A673 (cell line): ENCODE measurements at regions not wholly inside any gene's neighbourhood (a gene's known extent, or its start where the extent isn't known, plus 50 kb on each side); places are given as distances from the start of the nearest gene placed in this dataset.

Source experiments
- BruUV-seq: library from RNA; stranded (reverse); fragments of 400-500 nt; replicated peaks from 2 replicates; lab custom pipeline; 2021; lab: Mats Ljungman, UMichigan
- CTCF ChIA-PET: fragments of 300-600 bp; sonication (Branson Sonifier 250); formaldehyde crosslinking; loops from one replicate; lab custom pipeline; 2022; ENCODE audit warnings: antibody characterized with exemption; lab: Charles Lee
- POLR2A ChIA-PET: fragments of 300-600 bp; sonication (Branson Sonifier 250); formaldehyde crosslinking; loops from one replicate; lab custom pipeline; 2022; ENCODE audit warnings: antibody characterized with exemption; ENCODE audit not compliant: low non-redundant PET; lab: Charles Lee
- DNase-seq: peaks from one replicate; pipeline ENCODE4 v3.0.0-alpha.2; 2015; ENCODE audit warnings: low spot score
- H3K27ac ChIP-seq: fragments of 200-600 bp; sonication (generic); 2 replicates; pipeline ENCODE4 v1.5.1; 2016; ENCODE audit warnings: mixed run types, low read depth, mild to moderate bottlenecking, mixed read lengths, antibody characterized with exemption, low read length; ENCODE audit not compliant: poor library complexity, severe bottlenecking
- H3K27me3 ChIP-seq: fragments of 200-600 bp; sonication (generic); replicated peaks from 2 replicates; pipeline ENCODE4 v1.6.1; 2017; ENCODE audit warnings: mixed run types, low read depth, mild to moderate bottlenecking, mixed read lengths, antibody characterized with exemption, low read length; ENCODE audit not compliant: insufficient read depth, poor library complexity
- H3K36me3 ChIP-seq: fragments of 200-600 bp; sonication (generic); 2 replicates; pipeline ENCODE4 v1.6.1; 2016; ENCODE audit warnings: mixed run types, mild to moderate bottlenecking, mixed read lengths, antibody characterized with exemption, low read length; ENCODE audit not compliant: insufficient read depth, poor library complexity, severe bottlenecking
- H3K4me1 ChIP-seq: fragments of 200-600 bp; sonication (generic); 2 replicates; pipeline ENCODE4 v1.6.1; 2017; ENCODE audit warnings: mixed run types, mild to moderate bottlenecking, mixed read lengths, antibody characterized with exemption, low read length; ENCODE audit not compliant: insufficient read depth, poor library complexity, severe bottlenecking
- H3K4me3 ChIP-seq: fragments of 200-600 bp; sonication (generic); 2 replicates; pipeline ENCODE4 v1.5.1; 2016; ENCODE audit warnings: low read depth, mixed run types, mild to moderate bottlenecking, mixed read lengths, low read length; ENCODE audit not compliant: poor library complexity, severe bottlenecking
- H3K9me3 ChIP-seq: fragments of 200-600 bp; sonication (generic); 2 replicates; pipeline ENCODE4 v1.6.1; 2016; ENCODE audit warnings: mixed run types, low read depth, mild to moderate bottlenecking, mixed read lengths, antibody characterized with exemption, low read length; ENCODE audit not compliant: poor library complexity, severe bottlenecking
- EZH2 ChIP-seq: fragments of 200-600 bp; sonication (generic); IDR thresholded peaks from 2 replicates; pipeline ENCODE4 v1.6.1; 2017; ENCODE audit warnings: borderline replicate concordance, low read depth, mild to moderate bottlenecking, mixed read lengths, antibody characterized with exemption, low read length; ENCODE audit not compliant: poor library complexity, severe bottlenecking
- intact Hi-C: fragments of 100-400 bp; cut with micrococcal nuclease; formaldehyde crosslinking; loops from one replicate; pipeline ENCODE4 v1.10.0; 2022; ENCODE audit not compliant: unreplicated experiment
- TF ChIP-seq, protein P1 (sequence below): fragments of 300-800, 200-600 bp; sonication (generic); conservative IDR thresholded peaks from 2 replicates; pipeline ENCODE4 v1.5.1; 2017; ENCODE audit warnings: low read depth, mild to moderate bottlenecking, antibody characterized with exemption, low read length, moderate library complexity, mixed read lengths

DNA sequence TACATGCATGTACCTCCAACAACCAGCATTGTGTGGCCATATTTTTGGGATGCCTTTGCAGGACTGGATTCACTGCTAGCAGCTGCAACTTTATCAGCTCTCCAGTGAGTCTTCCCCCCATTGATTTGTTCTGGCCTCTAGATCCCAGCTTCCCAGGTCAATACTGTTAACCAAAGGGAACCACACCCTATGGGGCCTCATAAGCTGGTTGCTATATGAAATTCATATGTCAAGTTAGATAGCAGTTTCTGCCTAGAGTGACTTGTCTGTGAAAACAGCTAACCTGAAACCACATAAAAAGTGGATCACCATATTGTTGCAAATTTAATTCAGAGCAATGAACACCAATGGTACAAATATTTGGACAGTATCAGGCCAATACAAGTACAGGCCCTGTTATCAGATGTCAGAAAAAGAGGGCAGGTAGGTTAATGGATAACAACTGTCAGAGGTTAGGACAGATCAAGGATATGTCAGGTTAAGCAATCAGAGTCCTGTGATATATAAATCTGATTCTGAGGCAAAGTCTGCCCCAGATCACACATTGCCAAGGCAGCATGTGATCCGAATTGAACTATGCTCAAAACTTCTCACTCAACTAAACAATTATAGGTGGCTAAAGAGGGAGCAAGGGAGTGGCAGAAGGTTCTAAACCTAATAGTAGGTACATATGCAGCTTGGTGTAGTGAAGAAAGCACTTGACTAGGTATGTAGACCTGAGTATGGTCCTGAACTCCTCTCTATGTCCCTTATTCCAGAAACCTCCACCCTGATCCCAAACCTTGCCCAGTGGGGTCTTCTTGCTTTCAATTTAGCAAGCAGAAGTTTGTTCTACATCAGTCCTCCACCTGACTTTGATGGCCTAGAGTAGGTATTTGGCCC lies 94.7 kb upstream of the FOXN2 start:
- intact Hi-C loops: no loop called here
- DNase-seq: no peak
- ChIA-PET CTCF (no interaction called here), POLR2A (no interaction called here)
- no peaks in the 10 kb centered on the region for H3K4me1 ChIP-seq
- H3K9me3 ChIP-seq: no peaks in the 10 kb centered on the region
- H3K4me3 ChIP-seq: no peak overlapping the region
- H3K27me3 ChIP-seq: no peaks in the 10 kb centered on the region
- TF ChIP-seq, protein P1, sequence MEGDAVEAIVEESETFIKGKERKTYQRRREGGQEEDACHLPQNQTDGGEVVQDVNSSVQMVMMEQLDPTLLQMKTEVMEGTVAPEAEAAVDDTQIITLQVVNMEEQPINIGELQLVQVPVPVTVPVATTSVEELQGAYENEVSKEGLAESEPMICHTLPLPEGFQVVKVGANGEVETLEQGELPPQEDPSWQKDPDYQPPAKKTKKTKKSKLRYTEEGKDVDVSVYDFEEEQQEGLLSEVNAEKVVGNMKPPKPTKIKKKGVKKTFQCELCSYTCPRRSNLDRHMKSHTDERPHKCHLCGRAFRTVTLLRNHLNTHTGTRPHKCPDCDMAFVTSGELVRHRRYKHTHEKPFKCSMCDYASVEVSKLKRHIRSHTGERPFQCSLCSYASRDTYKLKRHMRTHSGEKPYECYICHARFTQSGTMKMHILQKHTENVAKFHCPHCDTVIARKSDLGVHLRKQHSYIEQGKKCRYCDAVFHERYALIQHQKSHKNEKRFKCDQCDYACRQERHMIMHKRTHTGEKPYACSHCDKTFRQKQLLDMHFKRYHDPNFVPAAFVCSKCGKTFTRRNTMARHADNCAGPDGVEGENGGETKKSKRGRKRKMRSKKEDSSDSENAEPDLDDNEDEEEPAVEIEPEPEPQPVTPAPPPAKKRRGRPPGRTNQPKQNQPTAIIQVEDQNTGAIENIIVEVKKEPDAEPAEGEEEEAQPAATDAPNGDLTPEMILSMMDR: no peak
- no peak for TF ChIP-seq EZH2
- no TSS peak for BruUV-seq
- H3K36me3 ChIP-seq: no peaks in the 10 kb centered on the region
- no peak overlapping the region for H3K27ac ChIP-seq

DNA sequence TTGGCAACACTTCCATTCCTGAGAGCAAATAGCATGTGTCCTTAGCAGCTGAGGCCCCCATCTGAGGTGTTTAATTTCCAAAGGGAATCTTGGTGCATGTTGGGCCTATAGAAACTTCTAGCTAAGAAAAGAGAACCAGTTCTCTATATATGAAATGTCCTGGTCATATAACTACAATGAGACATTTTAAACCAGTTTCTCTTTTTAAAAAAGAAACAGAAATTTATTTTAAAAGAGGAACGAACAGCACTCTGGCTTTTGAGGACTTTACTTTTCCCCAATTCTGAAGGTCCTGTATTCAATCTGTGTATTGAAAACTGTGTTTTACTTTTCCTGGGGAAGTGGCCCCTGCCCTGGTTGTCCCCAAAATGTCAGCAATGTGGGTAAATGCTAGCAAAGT lies 94.0 kb upstream of the FOXN2 start:
- no TSS peak for BruUV-seq
- Histone ChIP-seq H3K36me3 (no peaks in the 10 kb centered on the region), H3K27ac (no peak overlapping the region), H3K4me3 (no peak overlapping the region), H3K27me3 (no peaks in the 10 kb centered on the region), H3K4me1 (no peaks in the 10 kb centered on the region), H3K9me3 (no peaks in the 10 kb centered on the region)
- ChIA-PET CTCF (no interaction called here), POLR2A (no interaction called here)
- DNase-seq: no peak
- TF ChIP-seq, protein P1: no peak
- intact Hi-C loops: no loop called here

DNA sequence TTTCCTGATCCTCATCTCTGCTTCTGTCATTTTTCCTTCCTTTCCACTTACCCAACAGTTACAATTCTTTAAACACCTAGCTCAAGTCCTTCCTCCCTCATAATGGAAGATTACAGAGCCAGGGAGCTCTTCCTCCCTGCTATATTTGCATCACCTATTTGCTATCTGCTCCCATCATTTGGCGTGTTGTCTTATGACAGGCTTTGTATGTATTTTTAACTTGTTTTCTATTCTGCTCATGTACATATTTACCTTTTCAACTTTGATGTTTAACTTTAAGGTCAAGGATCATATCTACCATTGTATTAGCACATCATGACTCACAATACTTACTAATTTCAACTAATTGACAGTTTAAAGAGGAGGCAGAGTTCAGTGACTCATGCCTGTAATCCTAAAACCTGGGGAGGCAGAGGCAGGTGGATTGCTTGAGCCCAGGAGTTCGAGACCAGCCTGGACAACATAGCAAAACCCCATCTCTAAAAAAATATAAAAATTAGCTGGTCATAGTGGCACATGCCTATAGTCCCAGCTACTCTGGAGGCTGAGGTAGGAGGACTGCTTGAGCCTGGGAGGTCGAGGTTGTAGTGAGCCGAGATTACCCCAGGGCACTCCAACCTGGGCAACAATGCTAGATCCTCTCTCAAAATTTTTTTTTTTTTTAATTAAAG lies 92.5 kb upstream of the FOXN2 start:
- Histone ChIP-seq H3K9me3 (no peaks in the 10 kb centered on the region), H3K36me3 (no peaks in the 10 kb centered on the region), H3K4me1 (no peaks in the 10 kb centered on the region), H3K4me3 (no peak overlapping the region), H3K27ac (no peak overlapping the region), H3K27me3 (no peaks in the 10 kb centered on the region)
- BruUV-seq: no TSS peak
- intact Hi-C loops: no loop called here
- ChIA-PET POLR2A (no interaction called here), CTCF (no interaction called here)
- no peak for TF ChIP-seq EZH2
- TF ChIP-seq, protein P1: no peak
- no peak for DNase-seq
